HG03442 (cell line): ENCODE measurements at regions not wholly inside any gene's neighbourhood (a gene's known extent, or its start where the extent isn't known, plus 50 kb on each side); places are given as distances from the start of the nearest gene placed in this dataset.

Experiments used
- ATAC-seq: cut with Tn5 transposase; IDR thresholded peaks from one replicate; pipeline ENCODE4 v1.9.1; 2021; ENCODE audit warnings: mild to moderate bottlenecking, moderate library complexity; ENCODE audit not compliant: unreplicated experiment

DNA sequence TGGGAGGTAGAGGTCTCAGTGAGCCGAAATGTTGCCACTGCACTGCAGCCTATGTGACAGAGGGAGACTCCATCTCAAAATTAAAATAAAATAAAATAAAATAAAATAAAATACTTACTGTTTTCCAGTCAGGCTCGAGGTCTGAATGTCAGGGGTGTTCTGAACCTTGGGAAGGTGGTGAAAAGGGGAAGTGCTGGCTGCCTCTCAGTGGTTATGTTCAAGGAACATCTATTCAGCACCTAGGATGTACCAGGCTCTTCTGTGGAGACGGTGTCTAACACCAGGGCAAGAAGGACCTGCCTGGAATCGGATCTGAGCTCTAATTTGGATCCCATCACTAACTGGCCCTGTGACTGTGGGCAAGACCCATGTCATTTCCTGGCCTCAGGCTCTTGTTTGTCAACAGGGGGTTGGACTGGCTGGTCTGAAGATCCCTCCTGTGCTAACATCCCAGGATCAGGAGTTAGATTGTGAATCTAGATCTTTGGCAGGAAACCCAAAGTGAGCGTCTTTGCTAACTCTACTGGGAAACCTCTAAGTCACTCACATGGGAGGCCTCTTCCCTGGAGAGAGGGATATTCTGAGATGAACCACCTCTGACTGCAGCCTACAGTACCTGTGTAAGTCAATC, 63.4 kb upstream of the SIRPG start:
- ATAC-seq, result no peak

DNA sequence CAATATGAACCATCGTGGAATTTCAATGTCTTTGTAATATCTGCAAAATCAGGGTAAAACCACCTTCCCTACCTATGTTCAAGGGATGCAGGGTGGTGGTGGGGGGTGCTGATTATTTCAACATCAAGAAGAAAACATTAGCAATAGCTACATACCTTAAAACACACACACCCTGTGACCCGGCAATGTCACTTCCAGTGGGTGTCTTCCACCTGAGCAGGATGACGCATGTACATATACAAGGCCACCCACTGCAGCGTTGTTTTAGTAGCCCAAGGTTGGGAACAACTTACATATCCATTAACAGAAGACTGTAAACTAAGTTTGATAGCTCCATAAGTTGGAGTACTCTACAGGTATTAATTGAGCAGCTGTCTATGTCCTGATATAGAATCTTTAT, 62.6 kb upstream of the SIRPG start:
- no peak for ATAC-seq

DNA sequence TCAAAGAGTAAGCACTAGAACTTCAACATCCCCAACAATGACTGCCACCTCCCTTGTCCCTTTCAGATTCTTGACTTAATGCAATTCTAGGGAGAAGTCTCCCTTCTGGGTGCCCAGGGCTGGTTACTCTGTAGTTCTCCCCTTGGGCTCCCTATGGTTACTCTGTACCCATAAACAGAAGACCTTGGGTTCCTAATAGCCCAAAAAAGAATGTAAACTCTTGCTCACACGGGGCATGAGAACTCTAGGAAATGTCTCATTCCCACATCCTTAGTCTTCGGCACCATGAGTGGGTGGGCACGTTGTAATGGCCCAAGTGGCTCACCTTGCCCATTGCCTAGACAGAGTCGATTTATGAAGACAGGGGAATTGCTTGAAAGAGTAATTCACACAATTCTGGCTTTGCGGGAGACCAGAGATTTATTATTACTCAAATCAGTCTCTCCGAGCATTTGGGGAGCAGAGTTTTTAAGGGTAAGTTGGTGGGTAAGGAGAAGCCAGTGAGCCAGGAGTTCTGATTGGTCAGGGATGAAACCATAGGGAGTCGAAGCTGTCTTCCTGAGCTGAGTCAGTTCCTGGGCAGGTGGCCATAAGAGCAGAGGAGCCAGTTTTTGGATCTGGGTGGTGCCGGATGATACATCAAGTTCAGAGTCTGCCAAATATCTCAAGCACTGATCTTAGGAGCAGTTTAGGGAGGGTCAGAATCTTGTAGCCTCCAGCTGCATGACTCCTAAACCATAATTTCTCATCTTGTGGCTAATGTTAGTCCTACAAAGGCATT, 61.2 kb upstream of the SIRPG start:
- no peak for ATAC-seq

DNA sequence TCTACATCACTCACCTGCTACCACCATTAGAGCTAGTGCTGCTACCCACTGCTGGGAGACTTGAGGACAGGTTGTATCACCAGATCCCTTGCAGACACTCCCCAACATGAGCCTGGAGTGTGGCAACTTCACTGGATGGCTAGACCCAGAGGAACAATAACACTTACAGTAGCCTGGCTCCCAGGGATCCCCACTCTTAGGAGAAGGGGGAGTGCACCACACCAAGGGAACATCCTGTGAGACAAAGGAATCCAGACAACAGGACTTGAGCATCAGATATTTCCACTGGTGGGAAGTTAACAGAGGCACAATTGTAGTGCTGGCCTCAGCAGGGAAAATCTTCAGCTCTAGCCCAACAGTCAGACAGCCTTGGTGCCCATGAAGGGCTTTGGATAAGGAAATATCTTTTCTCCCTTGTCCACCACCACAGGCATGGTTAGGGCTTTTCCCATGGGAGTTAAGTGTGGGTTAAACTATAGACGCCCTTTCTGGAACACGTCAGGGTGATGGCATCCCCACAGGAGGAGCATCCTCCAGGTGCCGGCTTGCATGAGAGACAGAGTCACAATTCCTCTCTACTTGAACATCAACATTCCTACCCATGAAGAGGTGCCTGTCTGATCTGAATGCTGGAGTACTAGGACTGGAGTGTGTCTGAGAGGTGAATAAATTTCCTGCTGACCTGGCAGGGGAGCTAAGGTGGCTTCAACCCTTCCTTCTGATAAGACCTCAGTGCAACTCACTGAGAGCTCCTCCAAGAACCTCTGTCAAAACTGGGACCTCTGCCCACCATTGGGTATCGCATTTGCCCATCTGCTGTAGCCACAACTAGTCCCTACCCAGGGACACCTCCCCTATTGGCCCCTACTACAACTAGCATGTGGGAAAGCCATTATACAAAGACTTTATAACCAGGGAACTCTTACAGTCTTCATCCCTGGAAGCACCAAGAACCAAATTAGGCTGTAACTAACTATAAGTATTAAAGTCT, 55.4 kb upstream of the SIRPG start:
- ATAC-seq, result no peak

DNA sequence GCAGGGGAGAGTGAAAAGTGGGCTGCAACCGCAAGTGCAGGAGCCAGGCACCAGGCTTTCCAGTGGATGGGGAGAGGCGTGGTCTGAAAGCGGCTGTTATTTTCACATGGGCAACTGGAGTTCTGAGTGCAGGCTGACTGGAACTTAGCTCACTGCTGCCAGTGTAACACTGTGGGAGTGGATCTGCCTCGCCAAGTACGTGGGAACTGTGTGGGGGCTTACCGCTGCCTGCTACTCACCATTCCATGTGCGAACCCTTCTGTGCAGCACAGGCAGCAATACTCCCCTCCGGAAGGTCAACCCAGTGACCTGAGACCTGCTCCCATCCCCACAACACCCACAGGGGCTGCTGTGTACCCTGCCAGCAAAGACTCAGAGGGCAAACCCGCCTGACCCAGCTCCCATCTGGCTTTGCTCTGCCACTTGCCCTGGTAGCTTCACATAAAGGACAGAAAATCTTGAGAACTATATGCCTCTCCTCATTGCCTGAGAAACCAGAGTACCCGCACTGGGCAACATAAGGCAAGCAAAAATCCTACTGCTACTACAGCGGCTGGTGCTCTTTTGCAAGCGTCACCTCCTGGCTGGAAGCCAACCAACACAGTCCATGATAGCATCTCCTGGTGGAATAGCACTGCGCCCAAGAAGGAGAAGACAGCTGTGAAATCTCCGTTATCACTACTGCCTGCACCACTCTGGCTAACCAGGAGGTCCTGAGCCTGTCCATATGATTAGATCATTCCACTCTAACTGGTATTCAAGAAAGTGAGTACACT, 54.4 kb upstream of the SIRPG start:
- ATAC-seq, result no peak

DNA sequence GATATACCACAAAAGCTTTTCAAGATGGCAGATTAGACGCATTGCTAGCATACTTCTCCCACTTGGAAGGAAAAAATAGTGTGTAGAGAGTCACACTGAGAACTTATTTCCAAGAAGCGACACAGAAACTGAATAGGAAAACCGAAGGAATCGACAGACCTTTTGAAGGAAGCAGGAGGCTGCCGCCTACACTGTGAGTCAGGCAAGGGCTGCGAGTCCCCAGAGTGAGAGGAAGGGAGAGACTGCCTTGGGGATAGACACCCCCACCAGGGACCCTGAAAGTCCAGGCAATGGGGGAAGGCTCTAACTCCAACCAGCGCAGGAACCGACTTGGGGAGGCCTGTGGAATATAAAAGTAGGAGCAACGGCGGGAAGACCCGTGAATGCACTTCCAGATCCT, 53.7 kb upstream of the SIRPG start:
- no peak for ATAC-seq

GRCh38 chr20:1710484-1710883, 52.9 kb upstream of the SIRPG start:
- no peak for ATAC-seq

- ATAC-seq, result no peak
These were observed 50.2 kb upstream of the SIRPG start for GRCh38 chr20:1707588-1708449.
